HL-60 (cell line): ENCODE measurements at regions not wholly inside any gene's neighbourhood (a gene's known extent, or its start where the extent isn't known, plus 50 kb on each side); places are given as distances from the start of the nearest gene placed in this dataset.
"Not testable (repeated sequence)": the region's sequence is repeated elsewhere in the genome, so short reads cannot be mapped to it uniquely, and the experiment has no call there.

Experiments used
- DNase-seq, 2 experiments: peaks; one replicate each; pipeline ENCODE4 v3.0.0-alpha.2; 2010 to 2020; ENCODE audit warnings: low read depth in 1 of 2, low spot score in 1 of 2
- H3K27ac ChIP-seq: fragments of 250-450 bp; sonication (Bioruptor Pico); replicated peaks from 2 replicates; pipeline ENCODE4 v1.5.1; 2020; ENCODE audit warnings: mild to moderate bottlenecking, moderate library complexity
- H3K27me3 ChIP-seq: fragments of 250-450 bp; sonication (Bioruptor Pico); 2 replicates; pipeline ENCODE4 v1.5.1; 2021; ENCODE audit warnings: mild to moderate bottlenecking, moderate library complexity; ENCODE audit not compliant: insufficient read depth, poor library complexity, severe bottlenecking
- H3K4me3 ChIP-seq: replicated peaks from 2 replicates; pipeline ENCODE4 v1.5.1; 2011; ENCODE audit warnings: mild to moderate bottlenecking, control low read depth, low read length; ENCODE audit not compliant: insufficient read depth
- CTCF ChIP-seq: IDR thresholded peaks from one replicate; pipeline ENCODE4 v1.5.1; 2011; ENCODE audit warnings: low read length, control low read depth, inconsistent platforms; ENCODE audit not compliant: insufficient read depth
- GABPA ChIP-seq: IDR thresholded peaks from 2 replicates; pipeline ENCODE4 v1.6.1; 2012; ENCODE audit warnings: low read depth
- POLR2AphosphoS5 ChIP-seq: IDR thresholded peaks from 2 replicates; pipeline ENCODE4 v1.6.1; 2012; ENCODE audit warnings: low read depth
- SPI1 ChIP-seq: IDR thresholded peaks from 2 replicates; pipeline ENCODE4 v1.6.1; 2012; ENCODE audit warnings: low read depth, mild to moderate bottlenecking, borderline replicate concordance
- TF ChIP-seq, protein P1 (sequence below): IDR thresholded peaks from 2 replicates; pipeline ENCODE4 v1.6.1; 2012; ENCODE audit warnings: low read depth; ENCODE audit not compliant: insufficient replicate concordance

DNA sequence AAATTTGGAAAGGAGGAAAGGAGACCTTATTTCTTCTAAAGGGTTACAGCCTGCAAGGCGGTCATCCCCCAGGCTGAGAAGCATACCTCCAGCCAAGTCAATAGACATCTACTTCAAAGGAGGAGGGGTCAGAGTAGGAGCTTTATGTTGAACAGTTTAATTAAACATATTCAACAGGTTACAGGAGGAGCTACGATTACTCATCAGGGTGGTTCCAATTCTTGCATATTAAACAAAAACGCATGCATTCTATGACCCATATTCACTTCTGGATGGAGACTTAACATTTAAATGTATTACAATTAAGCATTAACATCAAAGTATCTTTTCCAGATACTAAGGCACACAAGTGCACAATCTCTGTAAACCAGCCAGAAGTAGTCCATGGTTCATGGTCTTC lies 1955.0 kb downstream of the PCDH9 start:
- Histone ChIP-seq H3K4me3 (no peak overlapping the region), H3K27me3 (no peaks in the 10 kb centered on the region), H3K27ac (no peak overlapping the region)
- TF ChIP-seq, protein P1, sequence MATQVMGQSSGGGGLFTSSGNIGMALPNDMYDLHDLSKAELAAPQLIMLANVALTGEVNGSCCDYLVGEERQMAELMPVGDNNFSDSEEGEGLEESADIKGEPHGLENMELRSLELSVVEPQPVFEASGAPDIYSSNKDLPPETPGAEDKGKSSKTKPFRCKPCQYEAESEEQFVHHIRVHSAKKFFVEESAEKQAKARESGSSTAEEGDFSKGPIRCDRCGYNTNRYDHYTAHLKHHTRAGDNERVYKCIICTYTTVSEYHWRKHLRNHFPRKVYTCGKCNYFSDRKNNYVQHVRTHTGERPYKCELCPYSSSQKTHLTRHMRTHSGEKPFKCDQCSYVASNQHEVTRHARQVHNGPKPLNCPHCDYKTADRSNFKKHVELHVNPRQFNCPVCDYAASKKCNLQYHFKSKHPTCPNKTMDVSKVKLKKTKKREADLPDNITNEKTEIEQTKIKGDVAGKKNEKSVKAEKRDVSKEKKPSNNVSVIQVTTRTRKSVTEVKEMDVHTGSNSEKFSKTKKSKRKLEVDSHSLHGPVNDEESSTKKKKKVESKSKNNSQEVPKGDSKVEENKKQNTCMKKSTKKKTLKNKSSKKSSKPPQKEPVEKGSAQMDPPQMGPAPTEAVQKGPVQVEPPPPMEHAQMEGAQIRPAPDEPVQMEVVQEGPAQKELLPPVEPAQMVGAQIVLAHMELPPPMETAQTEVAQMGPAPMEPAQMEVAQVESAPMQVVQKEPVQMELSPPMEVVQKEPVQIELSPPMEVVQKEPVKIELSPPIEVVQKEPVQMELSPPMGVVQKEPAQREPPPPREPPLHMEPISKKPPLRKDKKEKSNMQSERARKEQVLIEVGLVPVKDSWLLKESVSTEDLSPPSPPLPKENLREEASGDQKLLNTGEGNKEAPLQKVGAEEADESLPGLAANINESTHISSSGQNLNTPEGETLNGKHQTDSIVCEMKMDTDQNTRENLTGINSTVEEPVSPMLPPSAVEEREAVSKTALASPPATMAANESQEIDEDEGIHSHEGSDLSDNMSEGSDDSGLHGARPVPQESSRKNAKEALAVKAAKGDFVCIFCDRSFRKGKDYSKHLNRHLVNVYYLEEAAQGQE, result no peak
- no peak for TF ChIP-seq SPI1
- no peak for TF ChIP-seq GABPA
- no peak for TF ChIP-seq POLR2AphosphoS5
- no peak for TF ChIP-seq CTCF
- no peak for DNase-seq

- H3K4me3 ChIP-seq, result not testable (repeated sequence)
Observed at GRCh38 chr13:65273811-65274420, 1956.2 kb downstream of the PCDH9 start.

GRCh38 chr13:65268009-65268408 lies 1962.1 kb downstream of the PCDH9 start:
- TF ChIP-seq CTCF (no peak), POLR2AphosphoS5 (no peak), SPI1 (no peak), GABPA (no peak)
- TF ChIP-seq, protein P1, result no peak
- Histone ChIP-seq H3K27ac (no peak overlapping the region), H3K27me3 (no peaks in the 10 kb centered on the region), H3K4me3 (no peak overlapping the region)
- no peak for DNase-seq

More at GRCh38 chr13:65273811-65274420, 1956.2 kb downstream of the PCDH9 start:
- not testable (repeated sequence) for H3K27me3 ChIP-seq, H3K27ac ChIP-seq
- peak; percentile 23; the same call in 1 of the 2 replicates for TF ChIP-seq SPI1
- peak in 1 of 2 experiments; percentile 65 for DNase-seq

DNA sequence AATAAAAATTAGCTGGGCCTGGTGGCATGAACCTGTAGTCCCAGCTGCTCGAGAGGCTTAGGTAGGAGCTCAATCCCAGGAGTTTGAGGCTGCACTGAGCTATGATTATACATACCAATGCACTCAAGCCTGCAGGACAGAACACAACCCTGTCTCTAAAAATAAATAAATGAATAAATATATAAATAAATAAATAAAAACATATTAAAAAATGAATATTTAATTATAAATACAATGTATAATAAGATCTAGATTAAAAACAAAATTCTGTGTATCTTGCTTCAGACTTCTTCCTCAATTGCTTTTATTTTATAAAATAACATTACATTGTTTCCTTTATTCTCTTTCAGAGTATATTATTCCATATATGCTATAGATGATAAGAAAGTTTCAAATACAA lies 1964.1 kb downstream of the PCDH9 start:
- H3K27ac ChIP-seq, result no peak overlapping the region
- H3K27me3 ChIP-seq, result no peaks in the 10 kb centered on the region
- H3K4me3 ChIP-seq, result no peak overlapping the region
- DNase-seq, result no peak
- TF ChIP-seq GABPA, result no peak

- TF ChIP-seq SPI1 (no peak), CTCF (no peak), POLR2AphosphoS5 (no peak)
- TF ChIP-seq, protein P1, result no peak
- H3K4me3 ChIP-seq, result no peak overlapping the region
- DNase-seq, result no peak
- no peak overlapping the region for H3K27ac ChIP-seq
- no peaks in the 10 kb centered on the region for H3K27me3 ChIP-seq
Observed at GRCh38 chr13:65264066-65264465, 1966.1 kb downstream of the PCDH9 start.
